Mesothelial cell of epicardium (in vitro differentiated cells): ENCODE measurements at regions not wholly inside any gene's neighbourhood (a gene's known extent, or its start where the extent isn't known, plus 50 kb on each side); places are given as distances from the start of the nearest gene placed in this dataset.

Experiments used
- DNase-seq, 2 experiments: peaks; one replicate each; pipeline ENCODE4 v3.0.0; 2021; ENCODE audit warnings: low spot score in 2 of 2; ENCODE audit not compliant: unreplicated experiment in 2 of 2
- H3K27ac Mint-ChIP-seq: 2 replicates; pipeline ENCODE4 v1.8.0; 2021; ENCODE audit warnings: mixed read lengths
- H3K27me3 Mint-ChIP-seq: 2 replicates; pipeline ENCODE4 v1.8.0; 2021; ENCODE audit warnings: low read depth, mixed read lengths
- H3K36me3 Mint-ChIP-seq: 2 replicates; pipeline ENCODE4 v1.8.0; 2021; ENCODE audit warnings: mixed read lengths
- H3K4me1 Mint-ChIP-seq: 2 replicates; pipeline ENCODE4 v1.8.0; 2021; ENCODE audit warnings: mixed read lengths
- H3K4me3 Mint-ChIP-seq: 2 replicates; pipeline ENCODE4 v1.8.0; 2021; ENCODE audit warnings: mild to moderate bottlenecking, moderate library complexity, mixed read lengths
- H3K9me3 Mint-ChIP-seq: 2 replicates; pipeline ENCODE4 v1.8.0; 2021; ENCODE audit warnings: mixed read lengths
- CTCF ChIP-seq: fragments of 200-600 bp; sonication (generic); IDR thresholded peaks from one replicate; pipeline ENCODE4 v1.5.0; 2021; ENCODE audit warnings: antibody characterized with exemption; ENCODE audit not compliant: unreplicated experiment

DNA sequence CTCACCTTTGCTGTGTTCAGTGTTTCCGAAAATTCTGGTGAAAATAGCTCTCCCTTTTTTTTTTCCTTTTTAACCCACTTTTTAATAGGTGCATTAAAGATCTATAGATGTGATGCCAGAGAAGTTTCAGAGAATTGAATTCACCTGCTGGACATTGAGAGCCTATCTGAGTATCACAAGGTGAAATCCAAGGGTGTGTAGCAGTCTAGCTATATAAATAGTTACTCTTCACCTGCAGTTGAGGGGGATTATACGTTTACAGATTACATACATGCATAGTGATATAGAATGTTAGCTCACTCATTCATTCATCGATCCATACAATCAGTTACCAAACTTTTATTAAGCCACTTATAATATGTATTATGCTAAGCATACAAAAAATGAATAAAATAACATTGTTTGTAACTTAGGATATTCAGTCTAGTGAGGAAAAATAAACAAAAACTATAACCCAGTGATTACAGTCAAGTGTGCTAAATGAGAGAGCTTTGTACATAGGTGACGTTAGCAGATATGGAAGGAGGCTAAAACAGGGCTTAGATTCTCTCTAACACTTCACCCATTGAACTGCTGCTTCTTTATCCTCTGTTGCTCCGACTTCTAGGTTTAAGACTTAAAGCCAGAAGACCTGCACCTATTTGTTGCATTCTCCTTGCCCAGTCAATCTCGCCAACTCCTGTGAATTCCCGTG lies 769.0 kb downstream of the STIM2 start:
- Mint-ChIP-seq H3K9me3 (no peaks in the 10 kb centered on the region), H3K27me3 (peaks cover 10% of the 10 kb centered on the region), H3K4me3 (no peak overlapping the region)

GRCh38 chr4:27635936-27636913 lies 775.6 kb downstream of the STIM2 start:
- Mint-ChIP-seq H3K27ac (no peak overlapping the region), H3K4me1 (no peaks in the 10 kb centered on the region), H3K9me3 (no peaks in the 10 kb centered on the region), H3K36me3 (no peaks in the 10 kb centered on the region), H3K27me3 (peaks cover 4% of the 10 kb centered on the region), H3K4me3 (no peak overlapping the region)
- TF ChIP-seq CTCF: no peak
- DNase-seq: no peak

More for the DNA sequence above, 769.0 kb downstream of the STIM2 start:
- Mint-ChIP-seq H3K36me3 (no peaks in the 10 kb centered on the region), H3K27ac (no peak overlapping the region), H3K4me1 (no peaks in the 10 kb centered on the region)
- DNase-seq: no peak
- no peak for TF ChIP-seq CTCF

- TF ChIP-seq CTCF: no peak
- no peaks in the 10 kb centered on the region for H3K36me3 Mint-ChIP-seq
- peaks cover 7% of the 10 kb centered on the region for H3K27me3 Mint-ChIP-seq
- DNase-seq: no peak
- no peaks in the 10 kb centered on the region for H3K9me3 Mint-ChIP-seq
- H3K4me1 Mint-ChIP-seq: no peaks in the 10 kb centered on the region
- no peak overlapping the region for H3K4me3 Mint-ChIP-seq
- H3K27ac Mint-ChIP-seq: no peak overlapping the region
Observed at GRCh38 chr4:27638163-27638915, 777.7 kb downstream of the STIM2 start.

DNA sequence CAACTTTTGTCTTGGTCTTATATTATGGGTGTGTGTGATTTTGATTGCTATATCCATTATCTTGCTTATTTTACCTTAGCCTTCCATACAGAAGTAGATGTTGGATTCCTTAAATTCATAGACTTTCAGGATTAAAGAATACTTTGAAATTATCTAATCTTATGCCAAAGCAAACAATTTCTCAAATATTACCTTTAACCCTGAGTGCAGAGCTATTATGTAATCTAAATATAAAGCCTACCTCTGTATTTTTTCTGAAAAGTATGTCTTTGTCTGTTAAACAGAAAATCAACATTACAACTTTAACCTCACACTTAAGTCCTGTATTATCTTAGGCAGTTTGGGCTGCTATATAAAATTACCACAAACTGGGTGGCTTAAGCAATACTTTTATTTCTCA lies 782.5 kb downstream of the STIM2 start:
- Mint-ChIP-seq H3K27ac (no peak overlapping the region), H3K36me3 (no peaks in the 10 kb centered on the region), H3K27me3 (peaks cover 11% of the 10 kb centered on the region)

More for the DNA sequence above, 782.5 kb downstream of the STIM2 start:
- no peaks in the 10 kb centered on the region for H3K4me1 Mint-ChIP-seq
- DNase-seq: no peak
- H3K4me3 Mint-ChIP-seq: no peak overlapping the region
- no peaks in the 10 kb centered on the region for H3K9me3 Mint-ChIP-seq
- no peak for TF ChIP-seq CTCF
